MM.1S (cell line): ENCODE measurements at regions not wholly inside any gene's neighbourhood (a gene's known extent, or its start where the extent isn't known, plus 50 kb on each side); places are given as distances from the start of the nearest gene placed in this dataset.

Source experiments
- DNase-seq: peaks from one replicate; pipeline ENCODE4 v3.0.0-alpha.2; 2015
- H2AFZ ChIP-seq: fragments of 300-600 bp; sonication (generic); 2 replicates; pipeline ENCODE4 v1.6.0; 2016; ENCODE audit warnings: antibody characterized with exemption, low read length
- H3F3A ChIP-seq: fragments of 300-600 bp; sonication (generic); 2 replicates; pipeline ENCODE4 v1.6.1; 2016; ENCODE audit warnings: mild to moderate bottlenecking, antibody characterized with exemption, low read length, moderate library complexity, mixed read lengths; ENCODE audit not compliant: insufficient read depth
- H3K27ac ChIP-seq: fragments of 300-600 bp; sonication (generic); 2 replicates; pipeline ENCODE4 v1.5.1; 2016; ENCODE audit warnings: mild to moderate bottlenecking, low read length
- H3K27me3 ChIP-seq: fragments of 300-600 bp; sonication (generic); replicated peaks from 2 replicates; pipeline ENCODE4 v1.6.0; 2016; ENCODE audit warnings: low read length; ENCODE audit not compliant: insufficient read depth
- H3K36me3 ChIP-seq: fragments of 300-600 bp; sonication (generic); replicated peaks from 2 replicates; pipeline ENCODE4 v1.6.1; 2016; ENCODE audit warnings: mild to moderate bottlenecking, low read length, mixed read lengths; ENCODE audit not compliant: insufficient read depth
- H3K4me1 ChIP-seq: fragments of 300-600 bp; sonication (generic); 2 replicates; pipeline ENCODE4 v1.6.1; 2016; ENCODE audit warnings: low read length, mixed read lengths
- H3K4me2 ChIP-seq: fragments of 300-600 bp; sonication (generic); 2 replicates; pipeline ENCODE4 v1.6.0; 2016; ENCODE audit warnings: low read depth, low read length
- H3K4me3 ChIP-seq: fragments of 300-600 bp; sonication (generic); 2 replicates; pipeline ENCODE4 v1.5.1; 2016; ENCODE audit warnings: low read length, mixed read lengths
- H3K79me2 ChIP-seq: fragments of 300-600 bp; sonication (generic); 2 replicates; pipeline ENCODE4 v1.6.1; 2016; ENCODE audit warnings: mixed run types, low read length, mixed read lengths
- H3K9ac ChIP-seq: fragments of 300-600 bp; sonication (generic); 2 replicates; pipeline ENCODE4 v1.6.1; 2016; ENCODE audit warnings: low read length, mixed read lengths
- H3K9me2 ChIP-seq: fragments of 300-600 bp; sonication (generic); replicated peaks from 2 replicates; pipeline ENCODE4 v1.6.1; 2016; ENCODE audit warnings: mild to moderate bottlenecking, low read length, mixed read lengths; ENCODE audit not compliant: insufficient read depth
- H3K9me3 ChIP-seq: fragments of 300-600 bp; sonication (generic); replicated peaks from 2 replicates; pipeline ENCODE4 v1.6.1; 2016; ENCODE audit warnings: mild to moderate bottlenecking, low read length, mixed read lengths; ENCODE audit not compliant: insufficient read depth
- H4K20me1 ChIP-seq: fragments of 300-600 bp; sonication (generic); 2 replicates; pipeline ENCODE4 v1.6.1; 2016; ENCODE audit warnings: mild to moderate bottlenecking, low read length, moderate library complexity, mixed read lengths; ENCODE audit not compliant: insufficient read depth
- EZH2 ChIP-seq: fragments of 300-600 bp; sonication (generic); optimal IDR thresholded peaks from 2 replicates; pipeline ENCODE3; 2017; ENCODE audit warnings: low read depth, mild to moderate bottlenecking, antibody characterized with exemption, low read length, mixed read lengths
- EZH2phosphoT487 ChIP-seq: fragments of 300-600 bp; sonication (generic); IDR thresholded peaks from 2 replicates; pipeline ENCODE4 v1.6.1; 2018; ENCODE audit warnings: antibody characterized with exemption, low read length
- TF ChIP-seq, protein P1 (sequence below): fragments of 300-600 bp; sonication (generic); IDR thresholded peaks from 2 replicates; pipeline ENCODE4 v1.5.1; 2016; ENCODE audit warnings: antibody characterized with exemption, low read length, mixed read lengths

DNA sequence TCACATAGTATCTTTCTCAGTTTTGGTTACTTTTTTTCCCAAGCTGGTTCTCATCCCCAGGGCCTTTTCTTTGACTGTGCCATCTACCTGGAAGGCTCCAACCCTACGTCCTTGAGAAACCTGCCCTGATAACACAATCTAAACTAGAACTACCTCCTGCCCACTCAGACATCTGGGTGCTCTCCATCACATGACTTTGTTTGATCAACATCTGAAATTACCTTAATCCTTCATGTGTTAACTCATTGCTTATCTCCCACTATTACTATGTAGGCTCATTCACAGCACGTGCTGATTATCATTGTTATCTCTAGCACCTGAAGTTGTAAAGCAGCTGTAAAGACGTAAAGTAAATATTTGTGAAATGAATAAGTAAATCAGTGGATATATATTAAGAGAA lies 784.0 kb downstream of the TMTC2 start:
- Histone ChIP-seq H3K9me3 (no peaks in the 10 kb centered on the region), H3K4me2 (no peak overlapping the region), H3F3A (no peaks in the 10 kb centered on the region), H3K27ac (no peak overlapping the region), H3K4me1 (no peaks in the 10 kb centered on the region), H2AFZ (no peak overlapping the region), H4K20me1 (no peaks in the 10 kb centered on the region), H3K4me3 (no peak overlapping the region), H3K27me3 (no peaks in the 10 kb centered on the region), H3K79me2 (no peaks in the 10 kb centered on the region), H3K9me2 (no peaks in the 10 kb centered on the region), H3K36me3 (no peaks in the 10 kb centered on the region), H3K9ac (no peak overlapping the region)
- TF ChIP-seq EZH2, result no peak
- TF ChIP-seq EZH2phosphoT487, result no peak
- TF ChIP-seq, protein P1, sequence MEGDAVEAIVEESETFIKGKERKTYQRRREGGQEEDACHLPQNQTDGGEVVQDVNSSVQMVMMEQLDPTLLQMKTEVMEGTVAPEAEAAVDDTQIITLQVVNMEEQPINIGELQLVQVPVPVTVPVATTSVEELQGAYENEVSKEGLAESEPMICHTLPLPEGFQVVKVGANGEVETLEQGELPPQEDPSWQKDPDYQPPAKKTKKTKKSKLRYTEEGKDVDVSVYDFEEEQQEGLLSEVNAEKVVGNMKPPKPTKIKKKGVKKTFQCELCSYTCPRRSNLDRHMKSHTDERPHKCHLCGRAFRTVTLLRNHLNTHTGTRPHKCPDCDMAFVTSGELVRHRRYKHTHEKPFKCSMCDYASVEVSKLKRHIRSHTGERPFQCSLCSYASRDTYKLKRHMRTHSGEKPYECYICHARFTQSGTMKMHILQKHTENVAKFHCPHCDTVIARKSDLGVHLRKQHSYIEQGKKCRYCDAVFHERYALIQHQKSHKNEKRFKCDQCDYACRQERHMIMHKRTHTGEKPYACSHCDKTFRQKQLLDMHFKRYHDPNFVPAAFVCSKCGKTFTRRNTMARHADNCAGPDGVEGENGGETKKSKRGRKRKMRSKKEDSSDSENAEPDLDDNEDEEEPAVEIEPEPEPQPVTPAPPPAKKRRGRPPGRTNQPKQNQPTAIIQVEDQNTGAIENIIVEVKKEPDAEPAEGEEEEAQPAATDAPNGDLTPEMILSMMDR, result no peak
- no peak for DNase-seq

DNA sequence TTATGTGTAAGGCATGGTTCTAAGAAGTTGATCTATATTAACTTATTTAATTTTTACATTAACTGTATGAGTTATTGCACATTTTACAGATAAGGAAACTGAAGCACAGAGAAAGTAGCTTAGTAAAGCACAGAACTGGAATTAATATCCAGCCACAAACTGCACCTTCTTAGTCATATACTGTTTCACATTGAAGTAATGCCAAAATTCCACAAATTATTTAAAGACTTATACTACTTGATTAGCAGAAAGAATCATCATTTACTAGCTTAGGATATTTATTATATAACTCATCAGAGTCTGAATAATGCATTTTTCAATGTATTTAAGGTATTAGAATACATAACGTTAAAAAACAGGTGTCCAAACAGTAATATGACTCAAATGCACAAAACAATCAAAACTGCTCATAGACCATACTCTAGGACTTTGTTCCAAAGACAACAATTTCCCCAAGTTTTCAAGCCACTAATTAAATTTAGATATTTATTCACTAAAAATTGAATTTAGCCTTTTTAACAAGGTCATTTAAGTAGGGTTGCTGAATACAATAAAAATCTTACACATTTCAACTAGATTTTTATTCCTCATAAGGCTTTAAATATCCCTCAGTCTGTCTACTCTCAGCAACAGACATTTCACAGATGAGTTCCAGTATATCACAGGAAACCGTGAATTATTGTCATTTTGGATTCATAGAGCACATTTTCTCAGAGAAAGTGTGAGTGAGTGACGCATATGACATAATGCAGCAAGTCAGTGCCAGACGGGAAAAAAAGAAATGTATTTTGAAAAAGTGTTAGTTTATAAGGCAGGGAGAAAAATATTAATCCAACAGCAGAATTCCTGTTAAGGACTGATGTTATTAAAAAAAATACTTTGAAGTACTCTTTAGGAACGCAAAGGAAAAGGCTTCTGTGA lies 782.5 kb downstream of the TMTC2 start:
- Histone ChIP-seq H3K36me3 (no peaks in the 10 kb centered on the region), H3K4me1 (no peaks in the 10 kb centered on the region), H3K79me2 (no peaks in the 10 kb centered on the region), H3K27me3 (no peaks in the 10 kb centered on the region), H4K20me1 (no peaks in the 10 kb centered on the region), H3K4me2 (no peak overlapping the region), H3K9ac (no peak overlapping the region), H3F3A (no peaks in the 10 kb centered on the region), H3K9me2 (no peaks in the 10 kb centered on the region), H3K27ac (no peak overlapping the region), H3K9me3 (no peaks in the 10 kb centered on the region), H3K4me3 (no peak overlapping the region), H2AFZ (no peak overlapping the region)
- TF ChIP-seq, protein P1, result no peak
- TF ChIP-seq EZH2phosphoT487 (no peak), EZH2 (no peak)
- DNase-seq, result no peak

DNA sequence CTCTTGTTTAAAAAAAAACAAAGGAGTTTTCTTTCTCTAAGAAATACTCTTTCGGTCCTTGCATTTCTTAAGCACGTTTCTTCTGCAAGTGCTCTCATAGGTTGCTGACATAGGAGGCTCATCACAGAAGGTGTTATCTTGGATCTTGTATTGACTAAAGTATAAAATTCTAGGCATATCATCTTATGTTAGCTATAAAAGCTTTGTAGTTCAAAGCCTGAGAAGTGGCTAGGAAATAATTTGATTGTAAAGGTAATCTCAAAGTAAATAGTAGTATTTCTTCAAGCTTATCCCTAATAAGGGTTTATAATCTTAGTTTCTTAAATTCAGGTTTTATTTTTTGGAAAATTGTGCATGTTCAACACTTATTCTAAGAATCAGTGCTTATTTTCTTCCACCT lies 778.9 kb downstream of the TMTC2 start:
- Histone ChIP-seq H3K4me3 (no peak overlapping the region), H3K9me3 (no peaks in the 10 kb centered on the region), H3F3A (no peaks in the 10 kb centered on the region), H2AFZ (no peak overlapping the region), H4K20me1 (no peaks in the 10 kb centered on the region), H3K4me1 (no peaks in the 10 kb centered on the region), H3K27me3 (no peaks in the 10 kb centered on the region), H3K9me2 (no peaks in the 10 kb centered on the region), H3K27ac (no peak overlapping the region), H3K9ac (no peak overlapping the region), H3K36me3 (no peaks in the 10 kb centered on the region), H3K4me2 (no peak overlapping the region), H3K79me2 (no peaks in the 10 kb centered on the region)
- DNase-seq, result no peak
- TF ChIP-seq, protein P1, result no peak
- no peak for TF ChIP-seq EZH2phosphoT487
